ENCODE measurements at regions not wholly inside any gene's neighbourhood (a gene's known extent, or its start where the extent isn't known, plus 50 kb on each side); places are given as distances from the start of the nearest gene placed in this dataset.

- no peak for FAIRE-seq
- DNase-seq (ENCODE audit: insufficient read length, low spot score) = no peak
Measured at GRCh38 chr10:112000466-112000865, 183.1 kb downstream of the GPAM start.

- DNase-seq (ENCODE audit: insufficient read length, low spot score) (no peak), FAIRE-seq (no peak)
Measured at GRCh38 chr10:112002206-112002605, 181.4 kb downstream of the GPAM start.

GRCh38 chr10:112004075-112004474 is 179.5 kb downstream of the GPAM start:
- FAIRE-seq (no peak), DNase-seq (ENCODE audit: insufficient read length, low spot score) (no peak)

- no peak for DNase-seq (ENCODE audit: insufficient read length, low spot score)
- no peak for FAIRE-seq
Measured at GRCh38 chr10:112005044-112005443, 178.5 kb downstream of the GPAM start.

GRCh38 chr10:112006407-112006806 is 177.2 kb downstream of the GPAM start:
- DNase-seq (ENCODE audit: insufficient read length, low spot score) = no peak
- FAIRE-seq = no peak

GRCh38 chr10:112006831-112007230 is 176.7 kb downstream of the GPAM start:
- DNase-seq (ENCODE audit: insufficient read length, low spot score) (no peak), FAIRE-seq (no peak)

GRCh38 chr10:112022196-112022595 is 161.4 kb downstream of the GPAM start:
- DNase-seq (ENCODE audit: insufficient read length, low spot score) (no peak), FAIRE-seq (no peak)

- no peak for DNase-seq (ENCODE audit: insufficient read length, low spot score)
- no peak for FAIRE-seq
Measured at GRCh38 chr10:112024079-112024478, 159.5 kb downstream of the GPAM start.

GRCh38 chr10:112025228-112025627 is 158.3 kb downstream of the GPAM start:
- FAIRE-seq = no peak
- no peak for DNase-seq (ENCODE audit: insufficient read length, low spot score)

- no peak for FAIRE-seq
- no peak for DNase-seq (ENCODE audit: insufficient read length, low spot score)
Measured at GRCh38 chr10:112026438-112026837, 157.1 kb downstream of the GPAM start.

GRCh38 chr10:112027731-112028280 is 155.8 kb downstream of the GPAM start:
- FAIRE-seq (no peak), DNase-seq (ENCODE audit: insufficient read length, low spot score) (no peak)

GRCh38 chr10:112030431-112030830 is 153.1 kb downstream of the GPAM start:
- FAIRE-seq = no peak
- no peak for DNase-seq (ENCODE audit: insufficient read length, low spot score)

GRCh38 chr10:112039823-112040222 is 143.7 kb downstream of the GPAM start:
- DNase-seq (ENCODE audit: insufficient read length, low spot score) (no peak), FAIRE-seq (no peak)

- FAIRE-seq = no peak
Measured at GRCh38 chr10:112040696-112041095, 142.9 kb downstream of the GPAM start.

GRCh38 chr10:112045938-112046337 is 137.6 kb downstream of the GPAM start:
- FAIRE-seq (no peak), DNase-seq (ENCODE audit: insufficient read length, low spot score) (no peak)

More at GRCh38 chr10:112040696-112041095, 142.9 kb downstream of the GPAM start:
- DNase-seq (ENCODE audit: insufficient read length, low spot score) = no peak

- DNase-seq (ENCODE audit: insufficient read length, low spot score) (no peak), FAIRE-seq (no peak)
Measured at GRCh38 chr10:112047674-112048073, 135.9 kb downstream of the GPAM start.

- DNase-seq (ENCODE audit: insufficient read length, low spot score) = no peak
- no peak for FAIRE-seq
Measured at GRCh38 chr10:112052166-112052565, 131.4 kb downstream of the GPAM start.

- FAIRE-seq (no peak), DNase-seq (ENCODE audit: insufficient read length, low spot score) (no peak)
Measured at GRCh38 chr10:112053895-112054294, 129.7 kb downstream of the GPAM start.

GRCh38 chr10:112054516-112054915 is 129.0 kb downstream of the GPAM start:
- FAIRE-seq = no peak
- no peak for DNase-seq (ENCODE audit: insufficient read length, low spot score)

GRCh38 chr10:112057072-112057471 is 126.5 kb downstream of the GPAM start:
- DNase-seq (ENCODE audit: insufficient read length, low spot score) (no peak), FAIRE-seq (no peak)

- no peak for DNase-seq (ENCODE audit: insufficient read length, low spot score)
- no peak for FAIRE-seq
Measured at GRCh38 chr10:112059220-112059619, 124.3 kb downstream of the GPAM start.

- FAIRE-seq (no peak), DNase-seq (ENCODE audit: insufficient read length, low spot score) (no peak)
Measured at GRCh38 chr10:112071596-112072133, 111.9 kb downstream of the GPAM start.

GRCh38 chr10:112078003-112078402 is 105.6 kb downstream of the GPAM start:
- FAIRE-seq (no peak), DNase-seq (ENCODE audit: insufficient read length, low spot score) (no peak)

Data from GM19239 (cell line).